ENCODE measurements at regions not wholly inside any gene's neighbourhood (a gene's known extent, or its start where the extent isn't known, plus 50 kb on each side); places are given as distances from the start of the nearest gene placed in this dataset.

DNA sequence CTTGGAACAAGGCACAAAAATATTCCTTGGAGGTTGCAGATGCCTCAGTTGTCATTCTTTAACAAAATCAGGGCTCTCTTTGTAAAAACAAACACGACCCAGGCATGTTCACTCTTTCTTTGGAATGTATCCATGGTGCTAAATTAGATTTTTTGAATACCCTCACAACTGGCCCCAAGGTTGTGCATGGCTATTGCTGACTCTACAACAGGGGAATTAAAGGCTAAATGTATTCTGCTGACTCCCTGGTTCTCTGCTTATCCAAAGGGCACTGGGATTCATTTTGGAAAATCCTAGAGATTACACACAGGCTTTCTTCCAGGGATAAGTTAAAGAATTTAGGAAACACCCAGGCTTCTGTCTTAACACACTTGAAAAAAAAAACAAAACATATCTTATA lies 332.5 kb downstream of the WDR11 start:
- no peak for TF ChIP-seq CTCF (IDR thresholded peaks at IDR 0.05 in 4 of 5, conservative IDR thresholded peaks at IDR 0.05 in 1 of 5)
- TF ChIP-seq POLR2A (IDR thresholded peaks at IDR 0.05) = no peak

All from gastrocnemius medialis (tissue), 4 donors.